COR-L47 (cell line): ENCODE measurements at regions not wholly inside any gene's neighbourhood (a gene's known extent, or its start where the extent isn't known, plus 50 kb on each side); places are given as distances from the start of the nearest gene placed in this dataset.
"Not testable (repeated sequence)": the region's sequence is repeated elsewhere in the genome, so short reads cannot be mapped to it uniquely, and the experiment has no call there.

Source experiments
- DNase-seq: peaks from one replicate; lab custom pipeline; 2025; lab: John Stamatoyannopoulos, UW

- DNase-seq = no peak
Measured at GRCh38 chr2:34825686-34826085, 1226.6 kb upstream of the FAM98A start.

GRCh38 chr2:34822616-34823015 is 1223.5 kb upstream of the FAM98A start:
- no peak for DNase-seq

- no peak for DNase-seq
Measured at GRCh38 chr2:34815052-34815741, 1216.1 kb upstream of the FAM98A start.

- DNase-seq = no peak
Measured at GRCh38 chr2:34810456-34810855, 1211.4 kb upstream of the FAM98A start.

- no peak for DNase-seq
Measured at GRCh38 chr2:34808426-34808825, 1209.3 kb upstream of the FAM98A start.

GRCh38 chr2:34806891-34807290 is 1207.8 kb upstream of the FAM98A start:
- no peak for DNase-seq

- no peak for DNase-seq
Measured at GRCh38 chr2:34806396-34806795, 1207.3 kb upstream of the FAM98A start.

- no peak for DNase-seq
Measured at GRCh38 chr2:34799556-34799955, 1200.5 kb upstream of the FAM98A start.

- DNase-seq = not testable (repeated sequence)
Measured at GRCh38 chr2:34795586-34795985, 1196.5 kb upstream of the FAM98A start.

GRCh38 chr2:34789169-34789568 is 1190.1 kb upstream of the FAM98A start:
- DNase-seq = no peak

- DNase-seq = no peak
Measured at GRCh38 chr2:34787341-34787740, 1188.2 kb upstream of the FAM98A start.

GRCh38 chr2:34785206-34785785 is 1186.2 kb upstream of the FAM98A start:
- no peak for DNase-seq

- no peak for DNase-seq
Measured at GRCh38 chr2:34784701-34785100, 1185.6 kb upstream of the FAM98A start.

- DNase-seq = not testable (repeated sequence)
Measured at GRCh38 chr2:34750742-34751141, 1151.6 kb upstream of the FAM98A start.

- no peak for DNase-seq
Measured at GRCh38 chr2:34747643-34748042, 1148.5 kb upstream of the FAM98A start.

- DNase-seq = no peak
Measured at GRCh38 chr2:34738691-34739090, 1139.6 kb upstream of the FAM98A start.

- DNase-seq = no peak
Measured at GRCh38 chr2:34737146-34737545, 1138.0 kb upstream of the FAM98A start.

- DNase-seq = no peak
Measured at GRCh38 chr2:34736482-34736881, 1137.4 kb upstream of the FAM98A start.

GRCh38 chr2:34734662-34735061 is 1135.6 kb upstream of the FAM98A start:
- DNase-seq = no peak

- DNase-seq = no peak
Measured at GRCh38 chr2:34734042-34734441, 1134.9 kb upstream of the FAM98A start.

- DNase-seq = no peak
Measured at GRCh38 chr2:34731292-34731691, 1132.2 kb upstream of the FAM98A start.

- no peak for DNase-seq
Measured at GRCh38 chr2:34729845-34730244, 1130.7 kb upstream of the FAM98A start.

GRCh38 chr2:34724107-34724506 is 1125.0 kb upstream of the FAM98A start:
- DNase-seq = no peak

GRCh38 chr2:34723683-34724082 is 1124.6 kb upstream of the FAM98A start:
- DNase-seq = no peak
